ENCODE measurements at regions not wholly inside any gene's neighbourhood (a gene's known extent, or its start where the extent isn't known, plus 50 kb on each side); places are given as distances from the start of the nearest gene placed in this dataset.

DNA sequence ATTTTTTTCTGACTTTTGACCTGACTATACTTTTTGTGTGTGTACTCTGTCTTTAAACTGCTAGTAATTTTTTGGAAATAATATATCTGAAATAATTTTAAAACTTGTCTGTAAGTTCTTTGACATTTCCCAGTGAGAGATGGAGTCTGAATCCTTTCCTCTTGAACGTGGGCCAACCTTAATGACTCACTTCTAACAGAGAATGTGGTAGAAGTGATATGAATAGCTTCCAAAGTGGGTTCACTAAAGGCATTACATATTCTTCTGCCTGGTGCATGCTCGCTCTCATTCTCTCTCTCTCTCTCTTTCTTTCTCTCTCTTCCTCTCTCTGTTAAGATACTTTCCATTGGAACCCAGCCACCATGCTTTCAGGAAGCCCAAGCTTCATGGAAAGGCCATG, 108.7 kb upstream of the FERMT1 start:
- TF ChIP-seq, protein P1, sequence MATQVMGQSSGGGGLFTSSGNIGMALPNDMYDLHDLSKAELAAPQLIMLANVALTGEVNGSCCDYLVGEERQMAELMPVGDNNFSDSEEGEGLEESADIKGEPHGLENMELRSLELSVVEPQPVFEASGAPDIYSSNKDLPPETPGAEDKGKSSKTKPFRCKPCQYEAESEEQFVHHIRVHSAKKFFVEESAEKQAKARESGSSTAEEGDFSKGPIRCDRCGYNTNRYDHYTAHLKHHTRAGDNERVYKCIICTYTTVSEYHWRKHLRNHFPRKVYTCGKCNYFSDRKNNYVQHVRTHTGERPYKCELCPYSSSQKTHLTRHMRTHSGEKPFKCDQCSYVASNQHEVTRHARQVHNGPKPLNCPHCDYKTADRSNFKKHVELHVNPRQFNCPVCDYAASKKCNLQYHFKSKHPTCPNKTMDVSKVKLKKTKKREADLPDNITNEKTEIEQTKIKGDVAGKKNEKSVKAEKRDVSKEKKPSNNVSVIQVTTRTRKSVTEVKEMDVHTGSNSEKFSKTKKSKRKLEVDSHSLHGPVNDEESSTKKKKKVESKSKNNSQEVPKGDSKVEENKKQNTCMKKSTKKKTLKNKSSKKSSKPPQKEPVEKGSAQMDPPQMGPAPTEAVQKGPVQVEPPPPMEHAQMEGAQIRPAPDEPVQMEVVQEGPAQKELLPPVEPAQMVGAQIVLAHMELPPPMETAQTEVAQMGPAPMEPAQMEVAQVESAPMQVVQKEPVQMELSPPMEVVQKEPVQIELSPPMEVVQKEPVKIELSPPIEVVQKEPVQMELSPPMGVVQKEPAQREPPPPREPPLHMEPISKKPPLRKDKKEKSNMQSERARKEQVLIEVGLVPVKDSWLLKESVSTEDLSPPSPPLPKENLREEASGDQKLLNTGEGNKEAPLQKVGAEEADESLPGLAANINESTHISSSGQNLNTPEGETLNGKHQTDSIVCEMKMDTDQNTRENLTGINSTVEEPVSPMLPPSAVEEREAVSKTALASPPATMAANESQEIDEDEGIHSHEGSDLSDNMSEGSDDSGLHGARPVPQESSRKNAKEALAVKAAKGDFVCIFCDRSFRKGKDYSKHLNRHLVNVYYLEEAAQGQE (IDR thresholded peaks at IDR 0.05; ENCODE audit: insufficient read depth in 1 of 2, low read depth in 2 of 2, low read length in 2 of 2), result no peak
- no peak for TF ChIP-seq FOXP2 (optimal IDR thresholded peaks at IDR 0.05; ENCODE audit: borderline replicate concordance, extremely low read depth, extremely low read length, insufficient read depth)
- no peak for TF ChIP-seq TAF1 (IDR thresholded peaks at IDR 0.05; ENCODE audit: borderline replicate concordance, insufficient read depth, low read length)
- TF ChIP-seq SIN3A (IDR thresholded peaks at IDR 0.05; ENCODE audit: borderline replicate concordance, insufficient read depth, low read length), result no peak
- no peak for TF ChIP-seq POLR2AphosphoS5 (IDR thresholded peaks at IDR 0.05; ENCODE audit: low read depth, low read length)

DNA sequence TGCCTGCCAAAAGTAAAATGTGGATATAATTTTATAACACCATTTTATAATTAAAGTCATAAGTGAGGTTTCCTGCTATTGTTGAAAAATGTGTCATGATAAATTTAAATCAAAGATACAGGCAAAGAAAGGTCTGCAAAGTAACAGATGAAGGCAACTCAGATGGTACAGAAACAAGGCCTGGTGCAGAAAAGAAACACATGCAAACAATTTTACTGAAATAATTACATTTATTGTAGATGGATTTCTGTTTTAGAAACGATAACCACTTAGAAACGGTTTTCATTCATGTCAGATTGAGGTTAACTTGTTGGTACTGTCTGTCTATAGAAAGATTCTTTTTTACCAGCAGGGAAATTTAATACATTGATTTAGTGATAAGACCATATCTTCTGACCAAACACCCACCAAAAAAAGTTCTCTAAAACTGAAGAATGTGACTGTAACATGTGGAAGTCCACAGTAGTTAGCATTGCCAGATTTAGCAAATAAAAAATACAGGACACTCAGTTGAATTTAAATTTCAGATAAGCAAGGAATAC, 105.5 kb upstream of the FERMT1 start:
- TF ChIP-seq FOXP2 (optimal IDR thresholded peaks at IDR 0.05; ENCODE audit: borderline replicate concordance, extremely low read depth, extremely low read length, insufficient read depth) (no peak), TAF1 (IDR thresholded peaks at IDR 0.05; ENCODE audit: borderline replicate concordance, insufficient read depth, low read length) (no peak), SIN3A (IDR thresholded peaks at IDR 0.05; ENCODE audit: borderline replicate concordance, insufficient read depth, low read length) (no peak), POLR2AphosphoS5 (IDR thresholded peaks at IDR 0.05; ENCODE audit: low read depth, low read length) (no peak)
- TF ChIP-seq, protein P1 (IDR thresholded peaks at IDR 0.05; ENCODE audit: insufficient read depth in 1 of 2, low read depth in 2 of 2, low read length in 2 of 2), result no peak

- no peak for TF ChIP-seq TAF1 (IDR thresholded peaks at IDR 0.05; ENCODE audit: borderline replicate concordance, insufficient read depth, low read length)
- TF ChIP-seq, protein P1 (IDR thresholded peaks at IDR 0.05; ENCODE audit: insufficient read depth in 1 of 2, low read depth in 2 of 2, low read length in 2 of 2), result no peak
- no peak for TF ChIP-seq POLR2AphosphoS5 (IDR thresholded peaks at IDR 0.05; ENCODE audit: low read depth, low read length)
- no peak for TF ChIP-seq SIN3A (IDR thresholded peaks at IDR 0.05; ENCODE audit: borderline replicate concordance, insufficient read depth, low read length)
- TF ChIP-seq FOXP2 (optimal IDR thresholded peaks at IDR 0.05; ENCODE audit: borderline replicate concordance, extremely low read depth, extremely low read length, insufficient read depth), result no peak
These were observed 90.5 kb upstream of the FERMT1 start for GRCh38 chr20:6213311-6213710.

- no peak for TF ChIP-seq TAF1 (IDR thresholded peaks at IDR 0.05; ENCODE audit: borderline replicate concordance, insufficient read depth, low read length)
- no peak for TF ChIP-seq POLR2AphosphoS5 (IDR thresholded peaks at IDR 0.05; ENCODE audit: low read depth, low read length)
- no peak for TF ChIP-seq SIN3A (IDR thresholded peaks at IDR 0.05; ENCODE audit: borderline replicate concordance, insufficient read depth, low read length)
- TF ChIP-seq, protein P1 (IDR thresholded peaks at IDR 0.05; ENCODE audit: insufficient read depth in 1 of 2, low read depth in 2 of 2, low read length in 2 of 2), result no peak
- TF ChIP-seq FOXP2 (optimal IDR thresholded peaks at IDR 0.05; ENCODE audit: borderline replicate concordance, extremely low read depth, extremely low read length, insufficient read depth), result no peak
These were observed 90.1 kb upstream of the FERMT1 start for GRCh38 chr20:6212903-6213302.

DNA sequence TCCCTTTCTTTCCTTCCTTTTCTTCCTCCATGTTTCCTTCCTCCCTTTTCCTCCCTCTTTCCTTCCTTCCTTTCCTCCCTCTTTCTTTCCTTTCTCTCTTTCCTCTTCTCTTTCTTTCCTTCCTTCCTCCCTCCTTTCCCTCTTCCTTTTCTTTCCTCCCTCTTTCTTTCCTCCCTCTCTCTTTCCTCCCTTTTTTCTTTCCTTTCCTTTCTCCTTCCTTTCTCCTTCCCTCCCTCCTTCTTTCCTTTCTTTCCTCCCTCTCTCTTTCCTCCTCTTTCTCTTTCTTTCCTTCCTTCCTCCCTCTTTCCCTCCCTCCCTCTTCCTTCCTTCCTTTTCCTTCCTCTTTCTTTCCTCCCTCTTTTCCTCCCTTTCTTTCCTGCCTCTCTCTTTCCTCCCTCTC, 86.3 kb upstream of the FERMT1 start:
- TF ChIP-seq TAF1 (IDR thresholded peaks at IDR 0.05; ENCODE audit: borderline replicate concordance, insufficient read depth, low read length) (no peak), SIN3A (IDR thresholded peaks at IDR 0.05; ENCODE audit: borderline replicate concordance, insufficient read depth, low read length) (no peak), POLR2AphosphoS5 (IDR thresholded peaks at IDR 0.05; ENCODE audit: low read depth, low read length) (no peak), FOXP2 (optimal IDR thresholded peaks at IDR 0.05; ENCODE audit: borderline replicate concordance, extremely low read depth, extremely low read length, insufficient read depth) (no peak)
- TF ChIP-seq, protein P1 (IDR thresholded peaks at IDR 0.05; ENCODE audit: insufficient read depth in 1 of 2, low read depth in 2 of 2, low read length in 2 of 2), result no peak

Measured in PFSK-1 (cell line).